ENCODE measurements at regions not wholly inside any gene's neighbourhood (a gene's known extent, or its start where the extent isn't known, plus 50 kb on each side); places are given as distances from the start of the nearest gene placed in this dataset.

DNA sequence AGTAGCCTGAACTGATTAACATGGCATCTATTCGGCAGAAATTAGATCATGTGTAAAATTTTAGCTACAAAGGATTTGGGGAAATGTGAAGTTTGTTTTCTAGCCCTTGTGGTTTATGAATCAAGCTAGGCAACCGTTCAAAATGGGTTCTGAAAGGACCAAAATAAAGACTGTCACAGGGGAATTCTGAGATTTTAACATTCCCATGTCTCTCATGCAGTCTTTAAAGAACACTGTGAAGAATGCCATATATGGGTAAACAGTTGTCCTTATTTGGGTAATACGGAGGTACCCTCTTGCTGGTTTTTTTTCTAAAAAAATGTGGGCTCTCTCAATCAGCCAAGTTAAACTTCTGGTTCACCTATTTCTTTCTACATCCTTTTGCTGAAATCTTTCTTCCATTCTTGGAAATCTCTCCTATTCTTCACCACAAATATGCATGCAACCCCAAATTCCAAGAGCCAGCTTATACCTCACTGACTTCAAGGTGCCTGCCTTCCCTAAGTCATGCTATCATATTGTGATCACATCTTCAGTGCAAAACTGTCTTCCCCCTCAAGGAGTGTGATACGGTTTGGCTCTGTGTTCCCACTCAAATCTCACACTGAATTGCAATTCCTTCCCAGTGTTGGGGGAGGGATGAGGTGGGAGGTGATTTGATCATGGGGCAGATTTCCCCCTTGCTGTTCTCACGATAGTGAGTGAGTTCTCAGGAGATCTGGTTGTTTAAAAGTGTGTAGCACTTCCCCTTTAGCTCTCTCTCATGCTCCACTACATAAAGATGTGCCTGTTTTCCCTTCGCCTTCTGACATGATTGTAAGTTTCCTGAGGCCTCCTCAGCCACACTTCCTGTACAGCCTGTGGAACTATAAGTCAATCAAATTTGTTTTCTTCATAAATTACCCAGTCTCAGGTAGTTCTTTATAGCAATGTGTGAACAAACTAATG is 308.7 kb downstream of the TTLL7 start:
- DNase-seq (ENCODE audit: low read depth in 4 of 4, low spot score in 3 of 4), result no peak

DNA sequence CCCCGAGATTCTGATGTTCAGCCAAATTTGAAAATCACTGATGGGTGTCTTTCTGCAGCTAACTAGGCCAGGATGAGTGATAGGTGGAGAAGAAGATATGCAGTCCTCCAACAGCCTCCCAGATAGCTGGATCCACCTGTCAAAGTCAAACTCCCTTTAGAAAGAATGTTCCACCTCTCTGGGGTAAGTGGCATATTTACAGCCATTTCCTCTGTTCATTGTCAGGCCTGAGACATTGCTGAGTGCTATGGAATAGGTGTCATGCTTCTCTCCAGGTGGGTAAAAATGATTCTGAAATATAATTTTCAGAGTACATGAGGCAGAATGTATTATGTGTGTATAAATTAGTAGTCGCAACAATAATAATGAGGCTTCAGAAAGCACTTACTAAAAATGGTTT is 316.8 kb downstream of the TTLL7 start:
- DNase-seq (ENCODE audit: low read depth in 4 of 4, low spot score in 3 of 4), result no peak

DNA sequence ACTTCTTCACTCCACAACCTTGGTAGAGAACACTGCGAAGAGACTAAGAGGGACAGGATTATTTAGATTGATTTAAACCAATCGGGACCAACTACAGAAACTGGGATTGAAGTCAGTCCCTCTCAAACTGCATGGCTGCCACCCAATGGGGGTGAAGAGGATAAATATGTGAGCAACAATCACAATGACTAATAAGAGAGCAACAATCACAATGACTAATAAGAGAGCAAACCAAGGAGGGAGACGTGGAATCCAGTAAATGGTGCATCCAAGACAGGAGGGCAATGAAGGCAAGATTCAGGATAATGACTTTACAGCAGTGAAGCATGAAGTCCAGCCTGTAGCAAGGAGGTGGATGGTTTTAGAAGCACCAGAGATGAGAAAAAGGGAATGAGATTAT is 322.8 kb downstream of the TTLL7 start:
- DNase-seq (ENCODE audit: low read depth in 4 of 4, low spot score in 3 of 4), result no peak

DNA sequence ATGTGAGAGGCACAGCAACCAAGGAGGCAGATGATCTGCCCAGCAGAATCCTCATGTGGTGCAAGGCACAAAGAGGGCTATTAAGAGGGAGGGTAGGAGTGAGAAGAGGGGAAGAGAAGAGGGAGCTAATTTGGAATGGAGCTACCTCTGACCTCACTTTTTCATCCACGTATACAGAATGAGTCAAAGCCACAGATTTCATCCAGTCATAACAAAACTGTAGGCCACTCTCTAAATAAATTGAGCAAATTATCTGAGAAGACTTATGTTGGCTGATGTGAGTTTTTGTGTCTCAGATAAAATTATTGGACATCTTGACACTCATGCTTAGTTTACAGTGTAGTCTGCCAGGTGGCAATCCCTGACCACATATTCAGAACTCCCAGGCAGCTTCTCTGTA is 325.6 kb downstream of the TTLL7 start:
- no peak for DNase-seq (ENCODE audit: low read depth in 4 of 4, low spot score in 3 of 4)

DNA sequence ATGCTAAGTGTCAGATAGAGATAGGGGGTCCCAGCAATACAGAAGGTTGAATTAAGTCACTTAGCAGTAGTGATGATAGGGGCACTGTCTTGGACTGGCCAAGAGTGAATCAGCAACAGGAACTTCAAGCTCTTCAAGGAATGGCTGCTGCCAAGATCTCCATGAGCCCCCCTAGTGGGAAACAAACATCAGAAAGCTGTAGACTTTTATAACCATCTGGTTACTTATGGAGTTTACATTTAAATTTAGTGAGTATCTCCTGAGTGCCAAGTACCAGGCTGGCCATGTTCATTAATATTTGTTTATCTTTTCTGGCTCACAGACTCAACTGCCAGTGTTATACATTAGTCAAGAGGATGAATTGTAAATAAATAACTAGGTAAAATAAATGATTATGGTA is 327.3 kb downstream of the TTLL7 start:
- no peak for DNase-seq (ENCODE audit: low read depth in 4 of 4, low spot score in 3 of 4)

DNA sequence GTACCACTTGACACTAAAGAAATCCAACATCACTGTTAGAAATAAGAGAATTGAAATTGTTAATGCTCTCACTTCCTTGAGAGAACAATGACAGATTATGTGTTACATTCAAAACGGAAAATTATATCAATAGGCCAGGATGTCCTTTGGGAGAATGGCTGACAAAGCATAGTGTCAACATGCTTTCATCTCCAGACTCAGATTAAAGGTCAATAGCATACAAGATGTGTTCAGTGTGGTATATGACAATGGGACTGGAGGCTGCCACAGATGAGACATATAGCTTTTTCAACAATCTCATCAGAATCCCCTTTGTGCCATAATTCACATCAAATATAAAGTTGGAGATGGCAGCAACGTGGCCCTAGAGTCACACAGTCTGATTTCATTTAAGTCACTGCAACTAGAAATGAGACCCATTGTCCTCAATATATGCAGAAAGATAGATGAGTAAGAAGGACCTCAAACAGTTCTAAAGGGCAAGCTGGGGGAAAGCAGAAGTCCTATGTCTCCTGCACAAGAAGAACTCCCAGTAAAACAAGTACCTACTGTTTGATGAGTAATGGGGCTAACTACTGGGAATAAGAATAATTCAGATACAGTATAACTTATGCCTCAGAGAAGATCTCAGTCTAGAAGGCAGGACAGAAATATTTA is 327.9 kb downstream of the TTLL7 start:
- DNase-seq (ENCODE audit: low read depth in 4 of 4, low spot score in 3 of 4), result no peak

DNA sequence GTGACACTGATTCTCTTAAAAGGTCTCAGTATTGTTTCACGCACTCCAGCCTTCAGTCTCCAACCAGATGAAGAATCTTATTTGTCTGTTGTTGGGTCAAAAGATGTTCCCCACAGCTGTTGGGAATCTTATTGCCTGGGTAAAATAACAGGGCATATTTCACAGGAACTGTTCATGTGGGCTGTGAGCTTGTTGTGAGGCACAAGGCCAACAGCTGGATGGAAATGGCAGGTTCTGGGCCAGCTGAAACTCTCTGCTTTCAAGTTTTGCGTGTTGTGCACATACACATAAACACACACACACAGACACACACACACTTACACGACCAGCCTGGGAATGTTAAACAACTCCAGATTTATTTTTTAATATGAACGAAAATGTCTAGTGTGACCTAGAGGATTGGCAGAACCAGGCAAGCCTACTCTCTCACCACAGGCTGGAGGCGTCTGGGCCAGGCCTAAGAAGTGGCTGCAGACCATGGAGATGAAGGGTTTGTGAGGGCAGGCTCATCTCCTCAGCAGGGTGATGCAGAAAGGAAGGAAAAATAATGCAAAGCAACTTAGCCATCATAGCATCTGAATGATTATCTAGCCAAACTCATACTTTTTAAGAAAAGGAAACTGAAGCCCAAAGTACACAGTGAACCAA is 357.0 kb downstream of the TTLL7 start:
- DNase-seq (ENCODE audit: low read depth in 4 of 4, low spot score in 3 of 4), result no peak

DNA sequence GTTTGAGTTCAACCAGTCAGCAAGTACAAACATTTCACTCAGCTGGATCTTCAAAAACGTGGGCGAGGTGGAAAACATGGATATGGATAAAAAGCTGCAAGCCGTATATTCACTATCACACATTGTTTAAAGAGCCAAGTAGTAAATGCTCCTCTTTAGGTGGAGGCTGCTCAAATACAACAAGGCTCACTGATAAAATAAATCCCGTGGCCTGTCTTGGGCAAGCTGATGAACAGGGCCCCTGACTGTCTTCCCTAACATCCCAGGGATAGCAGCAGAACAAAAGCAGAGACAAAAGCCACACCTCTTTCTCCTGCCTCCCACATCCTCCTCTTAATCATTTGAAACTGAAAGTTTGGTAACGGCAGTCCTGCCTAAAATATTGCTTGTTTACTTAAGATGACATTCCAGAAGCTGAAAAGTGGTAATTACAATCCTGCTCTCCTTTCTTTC is 357.7 kb downstream of the TTLL7 start:
- DNase-seq (ENCODE audit: low read depth in 4 of 4, low spot score in 3 of 4), result peak in 1 of 4 donors; percentile 39

DNA sequence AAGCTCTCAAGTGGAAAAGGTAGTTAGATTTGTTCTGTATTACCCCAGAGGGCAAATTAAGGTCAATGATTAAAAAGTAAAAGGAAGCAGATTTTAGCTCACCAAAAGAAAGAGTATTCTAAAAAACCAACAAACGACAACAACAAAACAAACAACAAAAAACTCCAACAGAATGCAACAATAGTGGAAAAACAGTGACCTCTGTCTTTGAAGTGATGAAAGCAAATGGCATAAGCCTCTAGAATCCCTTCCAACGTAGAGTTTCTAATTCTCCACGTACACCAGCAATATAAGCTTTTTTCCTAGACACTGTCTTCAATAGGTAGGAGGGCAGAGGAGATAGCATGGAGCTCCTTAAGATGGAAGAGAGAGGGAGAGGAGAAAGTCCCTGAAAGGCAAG is 359.1 kb downstream of the TTLL7 start:
- no peak for DNase-seq (ENCODE audit: low read depth in 4 of 4, low spot score in 3 of 4)

DNA sequence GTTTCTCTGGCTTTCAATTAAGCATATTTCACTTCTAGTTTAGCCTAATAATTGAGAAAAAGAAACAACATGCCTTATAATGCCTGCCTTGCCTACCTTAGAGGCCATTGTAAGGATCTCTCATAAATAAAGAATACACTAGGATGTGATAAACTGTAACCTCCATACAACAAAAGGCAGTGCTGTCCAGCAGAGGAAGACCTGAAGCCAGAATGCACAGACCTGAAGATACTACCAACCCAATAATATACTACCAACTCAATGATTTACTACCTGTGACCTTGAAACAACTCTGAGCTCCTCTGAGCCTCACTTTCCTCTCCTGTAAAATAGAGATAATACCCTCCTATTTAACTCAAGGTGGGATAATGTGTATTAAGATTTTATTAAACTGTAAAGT is 361.3 kb downstream of the TTLL7 start:
- no peak for DNase-seq (ENCODE audit: low read depth in 4 of 4, low spot score in 3 of 4)

DNA sequence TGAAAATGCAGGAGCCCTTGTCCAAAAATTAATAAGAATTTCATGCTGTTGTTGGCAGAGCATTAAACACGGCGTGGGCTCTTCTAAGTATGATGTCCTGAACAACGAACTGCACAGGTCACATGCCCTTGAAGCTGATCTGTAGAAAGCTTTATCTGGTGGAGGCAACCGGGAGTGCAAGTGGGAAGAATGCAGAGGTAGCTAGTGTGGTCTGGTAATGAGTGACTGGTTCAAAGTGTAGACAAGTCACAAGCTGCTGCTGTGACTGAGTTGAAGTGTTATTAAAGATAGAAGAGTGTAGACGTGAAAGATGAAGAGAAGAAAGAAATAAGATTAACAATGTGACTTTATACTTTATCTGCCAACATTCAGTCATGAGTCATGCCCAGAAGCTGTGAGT is 361.9 kb downstream of the TTLL7 start:
- DNase-seq (ENCODE audit: low read depth in 4 of 4, low spot score in 3 of 4), result no peak

DNA sequence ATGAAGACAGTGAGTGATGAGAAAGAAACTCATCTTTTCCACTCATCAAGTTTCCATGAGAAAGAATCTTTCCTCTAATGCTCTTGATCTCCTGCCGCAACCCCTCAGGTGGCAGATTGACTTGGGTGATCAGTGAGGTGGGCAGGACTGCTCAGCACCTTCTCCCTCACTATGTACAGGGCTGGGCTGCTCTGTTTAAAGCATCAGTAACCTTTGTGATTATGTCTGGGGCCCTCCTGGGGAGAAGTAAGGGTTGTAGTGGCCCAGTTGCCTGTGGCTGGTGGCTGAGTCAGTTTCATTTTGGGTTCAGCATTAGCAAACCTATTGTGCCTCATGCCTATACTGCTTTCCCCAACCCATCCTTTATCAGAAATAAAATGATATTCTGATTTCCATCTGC is 366.0 kb downstream of the TTLL7 start:
- no peak for DNase-seq (ENCODE audit: low read depth in 4 of 4, low spot score in 3 of 4)

DNA sequence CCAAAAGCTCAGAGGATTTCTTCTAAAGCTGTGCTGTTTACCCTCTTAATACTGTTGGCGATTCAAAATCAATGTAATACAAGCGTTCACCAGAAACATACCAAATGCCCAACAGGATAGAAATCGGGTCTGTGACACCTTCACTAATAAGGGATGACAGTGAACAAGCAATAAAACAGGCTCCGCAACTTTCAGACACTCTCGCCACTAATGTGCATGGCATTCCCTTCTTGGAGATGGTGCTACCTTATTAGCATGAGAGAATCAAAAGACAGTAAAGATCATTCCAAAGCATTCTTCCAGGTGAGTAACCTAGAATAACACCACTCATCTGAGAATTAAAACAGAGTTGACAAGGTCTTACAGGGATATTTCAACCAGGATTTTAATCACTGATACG is 367.1 kb downstream of the TTLL7 start:
- DNase-seq (ENCODE audit: low read depth in 4 of 4, low spot score in 3 of 4), result no peak

DNA sequence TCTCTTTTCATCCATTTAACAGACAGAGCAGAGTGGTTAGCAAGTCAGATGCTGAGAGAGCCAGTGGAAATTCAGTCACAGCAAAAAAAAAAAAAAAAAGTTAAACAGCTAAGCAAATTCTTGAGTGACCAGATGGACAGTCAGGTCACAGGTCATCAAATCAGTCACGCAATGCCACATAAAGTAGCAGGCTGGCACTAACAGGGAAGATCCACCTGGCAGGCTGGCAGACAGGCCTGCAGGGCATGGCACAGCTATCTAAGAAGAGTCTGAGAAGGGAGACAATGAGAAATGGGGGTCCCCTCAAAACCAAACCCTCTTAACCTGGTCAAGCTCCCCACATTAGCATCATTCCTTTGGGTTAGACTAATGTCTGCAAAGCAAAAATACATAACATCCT is 371.9 kb downstream of the TTLL7 start:
- DNase-seq (ENCODE audit: low read depth in 4 of 4, low spot score in 3 of 4), result no peak

DNA sequence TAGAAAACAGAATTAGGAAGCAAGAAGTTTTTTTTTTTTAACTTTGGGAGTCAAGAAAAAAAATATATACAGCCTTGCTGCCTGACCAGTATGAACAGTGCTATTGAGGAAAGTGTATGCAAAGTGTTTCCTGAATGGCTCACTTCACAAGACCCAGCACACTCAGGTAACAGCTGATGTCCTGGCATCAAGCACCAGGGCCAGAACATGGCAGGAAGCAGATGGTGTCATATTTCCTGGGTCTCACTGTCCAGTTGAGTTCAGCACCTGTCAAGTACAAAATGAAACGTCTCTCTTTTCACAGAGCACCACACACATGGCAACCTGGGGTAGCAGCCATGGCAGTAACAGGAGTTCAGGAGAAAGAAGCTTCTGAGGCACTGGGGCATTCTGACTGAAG is 372.3 kb downstream of the TTLL7 start:
- no peak for DNase-seq (ENCODE audit: low read depth in 4 of 4, low spot score in 3 of 4)

DNA sequence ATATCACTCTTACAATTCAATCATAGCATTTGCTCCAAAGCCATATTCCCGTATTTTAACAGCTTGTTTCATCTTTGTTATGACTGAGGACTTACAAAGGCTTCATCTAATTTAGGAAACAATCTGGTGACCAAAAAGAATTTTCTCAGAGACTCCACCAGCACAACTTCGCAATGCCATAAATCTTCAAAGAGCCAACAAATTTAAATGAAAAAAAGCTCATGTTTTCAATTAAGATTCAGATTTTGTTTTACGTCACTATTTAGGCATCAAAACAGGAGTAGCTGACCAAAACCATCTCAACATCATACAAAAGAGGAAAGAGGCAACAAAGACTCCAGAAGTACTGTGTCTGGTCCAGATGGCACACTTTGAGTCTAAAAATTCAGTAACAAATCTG is 373.3 kb downstream of the TTLL7 start:
- DNase-seq (ENCODE audit: low read depth in 4 of 4, low spot score in 3 of 4), result no peak

DNA sequence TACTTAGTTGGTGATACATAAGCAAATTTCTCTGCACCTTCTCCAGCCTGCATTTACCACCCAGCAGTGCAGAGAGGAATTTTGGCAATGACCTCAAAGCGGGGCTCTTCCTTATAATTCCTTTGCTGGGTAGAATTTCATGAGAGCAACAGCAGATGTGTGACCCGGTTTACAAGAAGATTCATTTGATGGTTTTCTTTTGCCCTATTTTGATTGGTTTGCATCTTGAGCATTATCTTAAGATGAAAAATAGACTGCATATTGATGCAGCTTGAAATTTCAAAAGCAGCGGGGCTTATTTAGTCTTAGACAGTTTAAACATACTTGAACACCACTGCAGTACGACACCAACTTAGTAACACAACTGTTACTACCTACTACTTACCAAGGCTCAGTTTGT is 378.9 kb downstream of the TTLL7 start:
- DNase-seq (ENCODE audit: low read depth in 4 of 4, low spot score in 3 of 4), result no peak

DNA sequence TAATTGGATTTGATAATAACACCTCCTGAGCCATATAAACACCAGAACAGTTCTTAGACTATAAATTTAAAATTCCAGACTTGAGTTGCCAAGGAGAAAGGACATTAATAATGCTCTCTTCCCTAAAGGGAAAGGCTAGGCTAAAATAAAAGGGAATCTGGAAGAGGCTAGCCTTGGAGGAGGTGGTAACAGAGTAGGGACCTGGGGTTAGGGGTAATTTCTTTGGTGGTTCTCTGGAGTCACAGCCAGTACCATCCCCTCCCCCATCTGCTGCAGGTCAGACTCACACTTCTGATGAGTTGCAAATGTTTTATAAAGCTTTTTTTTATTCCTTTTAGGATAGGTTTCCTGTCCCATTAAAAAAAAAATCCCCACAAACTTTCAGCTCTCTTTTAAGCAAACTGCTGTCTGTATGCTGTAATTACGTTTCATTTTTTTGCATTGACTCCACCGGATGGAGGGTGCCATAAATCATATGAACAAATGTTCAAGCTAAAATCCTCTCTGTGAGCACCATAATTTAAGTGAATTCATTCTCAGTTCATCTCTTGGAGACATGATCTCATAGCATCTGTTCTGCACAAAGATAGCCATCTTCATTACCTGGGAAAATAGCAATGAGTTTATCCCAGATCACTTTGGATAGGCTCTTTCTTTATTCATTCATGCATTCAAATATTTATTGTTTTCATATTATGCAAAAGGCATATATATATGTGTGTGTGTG is 379.6 kb downstream of the TTLL7 start:
- DNase-seq (ENCODE audit: low read depth in 4 of 4, low spot score in 3 of 4), result no peak

DNA sequence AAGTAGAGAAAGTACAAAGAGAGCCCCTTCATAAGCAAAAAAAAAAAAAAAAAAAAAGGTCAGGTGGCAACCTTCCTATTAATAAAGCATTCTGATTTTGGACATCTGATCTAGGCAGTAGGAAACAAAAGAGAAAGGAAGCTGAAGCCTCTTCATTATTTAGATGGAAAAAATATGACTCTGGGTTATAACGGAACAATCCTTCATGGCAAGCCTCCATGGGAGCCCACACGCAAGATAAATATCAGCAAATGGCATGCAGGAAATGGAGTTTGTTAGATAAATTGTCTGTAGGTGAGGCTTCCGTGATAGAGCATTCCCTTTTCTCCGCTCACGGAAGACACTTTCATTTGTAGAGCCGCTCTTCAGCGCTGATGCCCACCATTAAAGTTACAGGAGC is 381.0 kb downstream of the TTLL7 start:
- no peak for DNase-seq (ENCODE audit: low read depth in 4 of 4, low spot score in 3 of 4)

DNA sequence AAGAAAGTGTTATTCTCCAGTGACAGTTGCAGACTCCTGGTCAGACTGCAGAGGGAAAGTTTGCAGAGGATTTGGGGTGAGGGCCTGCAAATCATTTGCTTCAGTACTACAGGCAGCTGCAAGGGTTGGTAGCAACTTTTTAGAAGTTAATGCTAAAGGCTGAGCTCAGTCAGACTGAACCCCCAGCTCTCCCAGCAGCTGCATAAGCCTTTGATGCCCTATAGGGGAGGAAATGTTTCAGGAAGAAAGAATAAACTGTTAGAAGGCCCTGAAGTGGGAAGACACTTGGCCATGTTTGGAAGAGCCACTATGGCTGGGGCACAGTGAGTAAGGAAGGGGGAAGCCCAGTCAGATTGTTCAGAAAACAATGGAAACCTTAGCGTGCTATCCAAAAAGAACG is 383.6 kb downstream of the TTLL7 start:
- no peak for DNase-seq (ENCODE audit: low read depth in 4 of 4, low spot score in 3 of 4)

DNA sequence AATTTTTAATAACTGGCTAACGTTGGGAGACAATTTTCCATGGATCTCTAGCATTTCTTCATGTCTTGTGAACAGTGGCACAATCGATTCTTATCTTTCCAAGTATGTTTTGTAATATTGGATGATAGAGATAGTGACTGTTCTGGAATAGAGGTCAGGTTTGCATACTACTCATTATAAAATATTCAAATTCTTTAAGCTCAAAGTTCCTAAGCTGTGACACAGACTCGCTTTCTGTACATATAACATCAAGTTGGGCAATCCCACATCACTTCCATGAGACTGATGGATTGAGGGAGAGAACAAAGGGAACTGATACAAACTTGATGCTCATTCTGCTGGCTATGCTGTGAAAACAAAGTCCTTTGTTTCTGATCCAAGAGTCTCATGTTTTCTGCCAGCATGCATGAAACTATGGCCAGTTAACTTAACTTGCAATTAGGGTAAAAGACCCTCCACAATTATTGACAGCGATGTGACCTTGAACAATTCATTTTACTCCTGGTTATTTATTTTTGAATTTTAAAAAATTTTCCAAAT is 392.4 kb downstream of the TTLL7 start:
- no peak for DNase-seq (ENCODE audit: low read depth in 4 of 4, low spot score in 3 of 4)
